HG02973 (cell line): ENCODE measurements at regions not wholly inside any gene's neighbourhood (a gene's known extent, or its start where the extent isn't known, plus 50 kb on each side); places are given as distances from the start of the nearest gene placed in this dataset.
"Not testable (repeated sequence)": the region's sequence is repeated elsewhere in the genome, so short reads cannot be mapped to it uniquely, and the experiment has no call there.

Experiments
- ATAC-seq: cut with Tn5 transposase; IDR thresholded peaks from one replicate; pipeline ENCODE4 v1.9.1; 2021; ENCODE audit warnings: moderate library complexity; ENCODE audit not compliant: unreplicated experiment

DNA sequence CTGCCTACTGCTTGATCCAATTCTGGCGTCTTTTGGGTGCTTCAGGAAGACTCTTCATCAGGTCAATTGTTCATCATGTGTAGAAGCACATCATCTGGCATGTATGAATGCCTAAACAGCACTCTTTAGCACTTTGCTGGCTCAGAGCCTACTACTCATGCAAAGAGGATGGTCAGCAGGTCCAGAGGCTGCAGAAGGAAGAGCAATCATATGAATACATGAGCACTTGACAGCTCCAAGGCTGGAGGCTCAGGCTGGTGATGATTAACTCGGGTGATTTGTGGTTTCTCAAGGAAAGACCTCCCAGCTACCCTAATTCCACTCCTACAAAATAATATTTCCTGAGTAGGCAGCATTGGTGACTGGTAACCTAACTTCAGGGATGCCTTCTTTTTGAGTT lies 103.8 kb upstream of the CXCL13 start:
- ATAC-seq: no peak

DNA sequence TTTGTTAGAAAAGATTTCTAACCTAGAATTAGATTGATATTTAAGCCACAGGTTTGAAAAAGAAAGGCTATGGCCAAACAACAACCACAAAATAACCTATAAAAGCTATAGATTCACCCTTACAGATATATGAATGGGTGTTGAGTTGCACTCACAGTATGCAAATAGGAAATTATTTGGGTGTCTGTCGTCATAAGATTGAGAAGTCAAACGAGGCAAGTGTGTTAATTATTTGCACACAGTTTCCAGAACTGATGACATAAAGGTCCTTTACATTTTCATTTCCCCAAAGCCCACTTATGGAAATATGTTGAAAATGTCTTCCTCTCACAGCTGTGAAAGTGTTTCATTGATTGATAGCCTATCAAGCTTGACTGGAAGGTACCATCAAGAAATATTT lies 101.2 kb upstream of the CXCL13 start:
- no peak for ATAC-seq

DNA sequence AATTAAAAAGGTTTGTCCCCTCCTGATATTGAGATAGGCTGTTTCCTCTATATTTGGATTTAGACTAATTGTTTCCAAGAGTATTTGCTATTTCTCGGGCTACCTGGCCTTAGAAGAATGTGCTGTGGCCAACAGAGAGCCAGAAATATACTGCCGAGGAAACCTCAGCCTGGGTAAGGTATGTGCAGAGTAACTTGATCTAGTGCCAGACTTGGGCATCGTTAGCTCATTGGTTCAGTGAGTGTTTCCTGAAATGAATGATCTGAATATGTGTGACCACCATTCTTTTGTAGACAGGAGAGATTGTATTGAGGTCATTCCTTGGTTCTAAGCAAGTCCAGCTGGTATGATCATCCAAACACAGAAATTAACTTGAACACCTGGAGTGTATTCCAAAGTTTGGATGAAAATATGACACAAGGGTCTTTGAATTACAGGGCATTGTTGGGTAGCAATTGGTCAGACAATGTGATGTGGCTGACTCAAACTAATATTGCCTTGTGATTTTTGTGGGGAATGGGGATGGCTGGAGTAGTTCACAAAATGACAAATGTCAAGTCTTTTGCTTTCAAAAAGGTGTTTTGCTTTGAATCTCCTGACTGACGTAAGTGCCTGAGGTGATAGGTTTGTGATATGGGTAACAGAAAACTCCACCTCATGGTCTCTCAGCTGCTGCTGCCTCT lies 100.2 kb upstream of the CXCL13 start:
- ATAC-seq: no peak

DNA sequence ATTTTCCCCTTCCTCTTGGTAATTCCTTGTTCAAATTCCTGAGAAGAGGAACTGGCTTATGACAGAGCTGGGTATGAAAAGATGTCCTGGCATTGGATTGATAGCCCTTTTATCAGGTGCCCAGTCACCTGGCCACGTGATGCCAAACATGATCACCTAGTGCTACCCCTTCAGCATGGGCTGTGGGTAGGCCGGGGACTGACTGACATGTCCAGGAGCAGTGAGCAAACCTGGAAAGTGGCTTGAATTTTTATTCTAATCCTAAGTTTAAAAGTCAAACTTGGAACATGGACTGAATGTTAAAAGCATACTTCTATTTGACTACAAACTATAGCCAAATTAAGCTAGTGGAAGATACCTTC lies 99.7 kb upstream of the CXCL13 start:
- no peak for ATAC-seq

DNA sequence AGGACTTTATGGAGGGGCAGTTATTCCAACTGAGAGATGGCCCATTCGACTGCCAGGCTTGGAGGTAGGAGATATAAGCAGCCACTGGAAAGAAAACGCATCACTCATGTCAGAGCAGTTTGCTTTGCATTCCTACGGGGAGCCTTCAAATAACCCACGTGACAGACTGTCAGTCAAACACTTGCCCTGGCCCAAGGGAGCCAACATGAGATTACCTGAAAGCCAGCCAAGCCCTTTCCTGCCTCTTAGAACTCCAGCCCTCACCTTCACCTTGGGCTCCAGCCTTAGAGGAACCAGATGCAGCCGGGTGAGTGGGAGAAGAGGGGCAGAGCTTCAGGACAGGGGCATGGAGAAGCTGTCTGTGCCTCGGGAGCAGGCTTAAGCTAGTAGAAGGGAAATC lies 95.3 kb upstream of the CXCL13 start:
- ATAC-seq: no peak

DNA sequence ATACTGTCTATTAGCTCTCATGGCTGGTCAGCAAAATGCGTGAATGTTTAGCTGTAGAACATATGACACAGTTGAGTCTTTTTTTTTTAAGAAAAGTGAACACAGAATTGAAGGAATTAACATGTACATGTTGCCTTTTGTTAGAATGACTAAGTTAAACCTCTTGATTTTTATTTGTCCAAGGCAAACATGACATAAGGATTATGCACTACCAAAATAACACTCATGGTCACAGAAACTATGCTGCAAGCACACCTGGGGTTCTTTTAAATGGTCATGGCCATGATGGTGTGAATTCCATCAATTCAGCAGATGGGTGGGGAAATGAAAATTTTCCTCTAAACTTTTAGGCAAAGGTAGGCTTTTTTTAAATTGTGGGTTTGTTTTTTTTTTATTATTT lies 80.1 kb upstream of the CXCL13 start:
- no peak for ATAC-seq

DNA sequence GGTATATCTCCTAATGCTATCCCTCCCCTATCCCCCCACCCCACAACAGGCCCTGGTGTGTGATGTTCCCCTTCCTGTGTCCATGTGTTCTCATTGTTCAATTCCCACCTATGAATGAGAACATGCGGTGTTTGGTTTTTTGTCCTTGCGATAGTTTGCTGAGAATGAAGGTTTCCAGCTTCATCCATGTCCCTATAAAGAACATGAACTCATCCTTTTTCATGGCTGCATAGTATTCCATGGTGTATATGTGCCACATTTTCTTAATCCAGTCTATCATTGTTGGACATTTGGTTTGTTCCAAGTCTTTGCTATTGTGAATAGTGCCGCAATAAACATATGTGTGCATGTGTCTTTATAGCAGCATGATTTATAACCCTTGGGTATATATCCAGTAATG lies 77.7 kb upstream of the CXCL13 start:
- ATAC-seq: not testable (repeated sequence)

DNA sequence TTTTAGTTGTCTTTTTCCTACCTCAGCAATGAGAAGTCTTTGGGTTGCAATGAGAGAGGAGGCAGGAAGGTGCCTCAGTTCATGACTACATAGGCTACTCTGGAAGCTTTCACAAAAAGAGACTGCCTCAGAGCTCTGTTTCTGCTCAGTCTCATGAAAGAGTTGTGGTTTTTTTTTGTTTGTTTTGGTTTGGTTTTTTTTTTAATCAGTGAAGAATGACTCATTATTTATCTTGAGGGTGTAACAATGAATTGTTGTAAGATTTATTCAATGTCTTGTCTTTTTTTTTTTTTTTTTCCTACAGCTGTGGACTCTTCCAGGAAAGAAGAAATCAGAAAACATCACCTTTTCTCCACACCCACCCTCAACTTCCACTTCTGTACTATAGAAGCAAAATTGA lies 67.5 kb upstream of the CXCL13 start:
- ATAC-seq: no peak

DNA sequence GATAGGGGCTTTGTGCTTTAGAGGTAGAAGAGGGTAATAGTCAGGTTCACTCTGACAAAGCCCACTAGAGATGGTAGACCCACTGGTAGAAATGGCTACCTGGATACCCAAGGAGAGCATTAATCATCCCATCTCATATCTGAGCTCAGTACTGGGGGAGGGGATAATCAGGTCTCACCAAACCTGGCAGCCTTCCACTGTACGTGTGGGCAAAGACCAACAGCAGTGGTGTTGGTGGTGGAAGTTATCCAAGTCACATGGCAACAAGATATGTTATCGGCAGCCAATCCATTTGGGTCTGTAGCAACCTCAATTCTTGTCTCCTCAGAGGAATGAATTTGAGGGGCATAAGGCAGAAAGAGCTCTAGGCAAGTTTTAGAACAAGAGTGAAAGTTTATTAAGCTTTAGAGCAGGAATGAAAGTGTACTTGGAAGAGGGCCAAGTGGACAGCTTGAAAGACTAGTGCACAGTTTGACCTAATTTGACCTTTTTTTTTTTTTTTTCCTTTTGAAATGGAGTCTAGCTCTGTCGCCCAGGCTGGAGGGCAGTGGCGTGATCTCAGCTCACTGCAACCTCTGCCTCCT lies 67.0 kb upstream of the CXCL13 start:
- ATAC-seq: no peak
